Stimulated activated naive CD8-positive, alpha-beta T cell treated with anti-CD3 and anti-CD28 coated beads, Interleukin-15, Interleukin-2, amounts not matched to agents 100 ng/mL and 50 ng/mL, for 24 hours (primary cell): ENCODE measurements at regions not wholly inside any gene's neighbourhood (a gene's known extent, or its start where the extent isn't known, plus 50 kb on each side); places are given as distances from the start of the nearest gene placed in this dataset.

Experiments
- H3K27ac Mint-ChIP-seq: one replicate; pipeline ENCODE4 v1.8.0; 2021; ENCODE audit warnings: mild to moderate bottlenecking, mixed read lengths
- H3K27me3 Mint-ChIP-seq: one replicate; pipeline ENCODE4 v1.8.0; 2021; ENCODE audit warnings: mixed read lengths
- H3K36me3 Mint-ChIP-seq: one replicate; pipeline ENCODE4 v1.8.0; 2021; ENCODE audit warnings: low read depth, mixed read lengths
- H3K4me1 Mint-ChIP-seq: one replicate; pipeline ENCODE4 v1.8.0; 2021; ENCODE audit warnings: low read depth, mixed read lengths
- H3K4me3 Mint-ChIP-seq: one replicate; pipeline ENCODE4 v1.8.0; 2021; ENCODE audit warnings: mild to moderate bottlenecking, mixed read lengths
- H3K9me3 Mint-ChIP-seq: one replicate; pipeline ENCODE4 v1.8.0; 2021; ENCODE audit warnings: mixed read lengths

- Mint-ChIP-seq H3K27me3 (no peaks in the 10 kb centered on the region), H3K4me3 (no peak overlapping the region), H3K36me3 (no peaks in the 10 kb centered on the region), H3K4me1 (no peaks in the 10 kb centered on the region), H3K9me3 (peaks cover 37% of the 10 kb centered on the region), H3K27ac (no peak overlapping the region)
Observed at GRCh38 chr7:52723606-52724005, 311.8 kb upstream of the POM121L12 start.

GRCh38 chr7:52720856-52721255 lies 314.6 kb upstream of the POM121L12 start:
- H3K36me3 Mint-ChIP-seq: no peaks in the 10 kb centered on the region
- H3K27me3 Mint-ChIP-seq: no peaks in the 10 kb centered on the region
- peaks cover 21% of the 10 kb centered on the region for H3K9me3 Mint-ChIP-seq
- no peak overlapping the region for H3K4me3 Mint-ChIP-seq
- H3K27ac Mint-ChIP-seq: no peak overlapping the region
- H3K4me1 Mint-ChIP-seq: no peaks in the 10 kb centered on the region

GRCh38 chr7:52719677-52720076 lies 315.8 kb upstream of the POM121L12 start:
- H3K27me3 Mint-ChIP-seq: no peaks in the 10 kb centered on the region
- H3K36me3 Mint-ChIP-seq: no peaks in the 10 kb centered on the region
- peaks cover 17% of the 10 kb centered on the region for H3K9me3 Mint-ChIP-seq
- H3K4me3 Mint-ChIP-seq: no peak overlapping the region
- no peaks in the 10 kb centered on the region for H3K4me1 Mint-ChIP-seq
- no peak overlapping the region for H3K27ac Mint-ChIP-seq

GRCh38 chr7:52715701-52716100 lies 319.7 kb upstream of the POM121L12 start:
- Mint-ChIP-seq H3K4me3 (no peak overlapping the region), H3K4me1 (no peaks in the 10 kb centered on the region), H3K9me3 (peaks cover 13% of the 10 kb centered on the region), H3K36me3 (no peaks in the 10 kb centered on the region), H3K27me3 (no peaks in the 10 kb centered on the region), H3K27ac (no peak overlapping the region)

GRCh38 chr7:52712938-52713337 lies 322.5 kb upstream of the POM121L12 start:
- Mint-ChIP-seq H3K36me3 (no peaks in the 10 kb centered on the region), H3K27ac (no peak overlapping the region), H3K4me3 (no peak overlapping the region), H3K9me3 (peaks cover 26% of the 10 kb centered on the region), H3K4me1 (no peaks in the 10 kb centered on the region), H3K27me3 (no peaks in the 10 kb centered on the region)

GRCh38 chr7:52711951-52712350 lies 323.5 kb upstream of the POM121L12 start:
- H3K27me3 Mint-ChIP-seq: no peaks in the 10 kb centered on the region
- H3K9me3 Mint-ChIP-seq: peaks cover 26% of the 10 kb centered on the region
- H3K27ac Mint-ChIP-seq: no peak overlapping the region
- H3K4me3 Mint-ChIP-seq: no peak overlapping the region
- no peaks in the 10 kb centered on the region for H3K36me3 Mint-ChIP-seq
- no peaks in the 10 kb centered on the region for H3K4me1 Mint-ChIP-seq

GRCh38 chr7:52708846-52709245 lies 326.6 kb upstream of the POM121L12 start:
- H3K27ac Mint-ChIP-seq: no peak overlapping the region
- H3K27me3 Mint-ChIP-seq: no peaks in the 10 kb centered on the region
- H3K36me3 Mint-ChIP-seq: no peaks in the 10 kb centered on the region
- no peaks in the 10 kb centered on the region for H3K4me1 Mint-ChIP-seq
- H3K9me3 Mint-ChIP-seq: peaks cover 19% of the 10 kb centered on the region
- no peak overlapping the region for H3K4me3 Mint-ChIP-seq

GRCh38 chr7:52705768-52706167 lies 329.7 kb upstream of the POM121L12 start:
- H3K4me1 Mint-ChIP-seq: no peaks in the 10 kb centered on the region
- peaks cover 23% of the 10 kb centered on the region for H3K9me3 Mint-ChIP-seq
- no peak overlapping the region for H3K4me3 Mint-ChIP-seq
- no peak overlapping the region for H3K27ac Mint-ChIP-seq
- H3K36me3 Mint-ChIP-seq: no peaks in the 10 kb centered on the region
- H3K27me3 Mint-ChIP-seq: no peaks in the 10 kb centered on the region

- Mint-ChIP-seq H3K27me3 (no peaks in the 10 kb centered on the region), H3K27ac (no peak overlapping the region), H3K4me3 (no peak overlapping the region), H3K36me3 (no peaks in the 10 kb centered on the region), H3K4me1 (no peaks in the 10 kb centered on the region), H3K9me3 (peaks cover 13% of the 10 kb centered on the region)
Observed at GRCh38 chr7:52700349-52700748, 335.1 kb upstream of the POM121L12 start.

GRCh38 chr7:52695973-52696595 lies 339.3 kb upstream of the POM121L12 start:
- Mint-ChIP-seq H3K36me3 (no peaks in the 10 kb centered on the region), H3K4me1 (no peaks in the 10 kb centered on the region), H3K27me3 (no peaks in the 10 kb centered on the region), H3K27ac (no peak overlapping the region), H3K4me3 (no peak overlapping the region), H3K9me3 (peaks cover 7% of the 10 kb centered on the region)

GRCh38 chr7:52691257-52691656 lies 344.2 kb upstream of the POM121L12 start:
- Mint-ChIP-seq H3K27ac (no peak overlapping the region), H3K27me3 (no peaks in the 10 kb centered on the region), H3K4me3 (no peak overlapping the region), H3K9me3 (peaks cover 16% of the 10 kb centered on the region), H3K36me3 (no peaks in the 10 kb centered on the region), H3K4me1 (no peaks in the 10 kb centered on the region)

GRCh38 chr7:52689912-52690311 lies 345.5 kb upstream of the POM121L12 start:
- Mint-ChIP-seq H3K9me3 (peaks cover 12% of the 10 kb centered on the region), H3K36me3 (no peaks in the 10 kb centered on the region), H3K27ac (no peak overlapping the region), H3K4me3 (no peak overlapping the region), H3K27me3 (no peaks in the 10 kb centered on the region), H3K4me1 (no peaks in the 10 kb centered on the region)

- Mint-ChIP-seq H3K9me3 (peaks cover 16% of the 10 kb centered on the region), H3K27me3 (no peaks in the 10 kb centered on the region), H3K4me1 (no peaks in the 10 kb centered on the region), H3K4me3 (no peak overlapping the region), H3K36me3 (no peaks in the 10 kb centered on the region), H3K27ac (no peak overlapping the region)
Observed at GRCh38 chr7:52685333-52685732, 350.1 kb upstream of the POM121L12 start.

GRCh38 chr7:52684388-52684787 lies 351.0 kb upstream of the POM121L12 start:
- Mint-ChIP-seq H3K27me3 (no peaks in the 10 kb centered on the region), H3K27ac (no peak overlapping the region), H3K9me3 (peaks cover 16% of the 10 kb centered on the region), H3K36me3 (no peaks in the 10 kb centered on the region), H3K4me3 (no peak overlapping the region), H3K4me1 (no peaks in the 10 kb centered on the region)

GRCh38 chr7:52682993-52683392 lies 352.4 kb upstream of the POM121L12 start:
- no peak overlapping the region for H3K4me3 Mint-ChIP-seq
- H3K27me3 Mint-ChIP-seq: no peaks in the 10 kb centered on the region
- no peaks in the 10 kb centered on the region for H3K36me3 Mint-ChIP-seq
- H3K4me1 Mint-ChIP-seq: no peaks in the 10 kb centered on the region
- peaks cover 16% of the 10 kb centered on the region for H3K9me3 Mint-ChIP-seq
- no peak overlapping the region for H3K27ac Mint-ChIP-seq

GRCh38 chr7:52670608-52671225 lies 364.7 kb upstream of the POM121L12 start:
- no peaks in the 10 kb centered on the region for H3K36me3 Mint-ChIP-seq
- H3K27me3 Mint-ChIP-seq: no peaks in the 10 kb centered on the region
- H3K27ac Mint-ChIP-seq: no peak overlapping the region
- H3K4me1 Mint-ChIP-seq: no peaks in the 10 kb centered on the region
- H3K9me3 Mint-ChIP-seq: no peaks in the 10 kb centered on the region
- H3K4me3 Mint-ChIP-seq: no peak overlapping the region
